Nephron (organoid): ENCODE measurements at regions not wholly inside any gene's neighbourhood (a gene's known extent, or its start where the extent isn't known, plus 50 kb on each side); places are given as distances from the start of the nearest gene placed in this dataset.
A peak's percentile ranks its signal among the peaks of the same experiment; 100 is the strongest.
"Not testable (repeated sequence)": the region's sequence is repeated elsewhere in the genome, so short reads cannot be mapped to it uniquely, and the experiment has no call there.

Experiments used
- H3K27ac Mint-ChIP-seq, 3 experiments: 2 replicates each; pipeline ENCODE4 v1.8.0; 2020; ENCODE audit warnings: mixed read lengths in 3 of 3, mild to moderate bottlenecking in 2 of 3, moderate library complexity in 1 of 3
- H3K27me3 Mint-ChIP-seq: 2 replicates; pipeline ENCODE4 v1.8.0; 2021; ENCODE audit warnings: low read depth, mild to moderate bottlenecking, moderate library complexity, mixed read lengths
- H3K36me3 Mint-ChIP-seq: 2 replicates; pipeline ENCODE4 v1.8.0; 2020; ENCODE audit warnings: low read depth, mixed read lengths
- H3K4me1 Mint-ChIP-seq: 2 replicates; pipeline ENCODE4 v1.8.0; 2020; ENCODE audit warnings: mixed read lengths
- H3K4me3 Mint-ChIP-seq, 3 experiments: 2 replicates each; pipeline ENCODE4 v1.8.0; 2020; ENCODE audit warnings: mild to moderate bottlenecking in 3 of 3, mixed read lengths in 3 of 3, moderate library complexity in 2 of 3
- H3K9me3 Mint-ChIP-seq: 2 replicates; pipeline ENCODE4 v1.8.0; 2020; ENCODE audit warnings: mixed read lengths
- CTCF ChIP-seq, 3 experiments: fragments of 200-600 bp; sonication (generic); IDR thresholded peaks; one replicate each; pipeline ENCODE4 v1.5.0; 2021; ENCODE audit warnings: antibody characterized with exemption in 3 of 3; ENCODE audit not compliant: unreplicated experiment in 3 of 3

- Mint-ChIP-seq H3K9me3 (no peaks in the 10 kb centered on the region), H3K4me3 (no peak overlapping the region), H3K27ac (no peak overlapping the region), H3K4me1 (no peaks in the 10 kb centered on the region), H3K27me3 (peaks cover 42% of the 10 kb centered on the region), H3K36me3 (no peaks in the 10 kb centered on the region)
- no peak for TF ChIP-seq CTCF (IDR thresholded peaks at IDR 0.05; ENCODE audit: unreplicated experiment in 3 of 3)
These were observed 370.2 kb upstream of the CCNH start for GRCh38 chr5:87782916-87783315.

GRCh38 chr5:87781976-87782375 lies 369.2 kb upstream of the CCNH start:
- Mint-ChIP-seq H3K27ac (no peak overlapping the region), H3K4me3 (no peak overlapping the region), H3K36me3 (no peaks in the 10 kb centered on the region), H3K4me1 (no peaks in the 10 kb centered on the region), H3K27me3 (peaks cover 43% of the 10 kb centered on the region), H3K9me3 (no peaks in the 10 kb centered on the region)
- no peak for TF ChIP-seq CTCF (IDR thresholded peaks at IDR 0.05; ENCODE audit: unreplicated experiment in 3 of 3)

GRCh38 chr5:87780831-87781760 lies 368.4 kb upstream of the CCNH start:
- H3K9me3 Mint-ChIP-seq, result no peaks in the 10 kb centered on the region
- H3K4me1 Mint-ChIP-seq, result no peaks in the 10 kb centered on the region
- H3K27me3 Mint-ChIP-seq, result peaks cover 46% of the 10 kb centered on the region
- H3K36me3 Mint-ChIP-seq, result no peaks in the 10 kb centered on the region
- H3K4me3 Mint-ChIP-seq, result no peak overlapping the region
- peak; percentile 87 to 96 (median 93) for TF ChIP-seq CTCF (IDR thresholded peaks at IDR 0.05; ENCODE audit: unreplicated experiment in 3 of 3)
- no peak overlapping the region for H3K27ac Mint-ChIP-seq

- no peak for TF ChIP-seq CTCF (IDR thresholded peaks at IDR 0.05; ENCODE audit: unreplicated experiment in 3 of 3)
- no peak overlapping the region for H3K4me3 Mint-ChIP-seq
- no peaks in the 10 kb centered on the region for H3K9me3 Mint-ChIP-seq
- H3K27ac Mint-ChIP-seq, result no peak overlapping the region
- no peaks in the 10 kb centered on the region for H3K36me3 Mint-ChIP-seq
- H3K4me1 Mint-ChIP-seq, result no peaks in the 10 kb centered on the region
- peaks cover 31% of the 10 kb centered on the region for H3K27me3 Mint-ChIP-seq
These were observed 366.1 kb upstream of the CCNH start for GRCh38 chr5:87778876-87779275.

- TF ChIP-seq CTCF (IDR thresholded peaks at IDR 0.05; ENCODE audit: unreplicated experiment in 3 of 3), result no peak
- Mint-ChIP-seq H3K4me3 (no peak overlapping the region), H3K9me3 (no peaks in the 10 kb centered on the region), H3K27ac (no peak overlapping the region), H3K4me1 (no peaks in the 10 kb centered on the region), H3K27me3 (peaks cover 32% of the 10 kb centered on the region), H3K36me3 (no peaks in the 10 kb centered on the region)
These were observed 365.1 kb upstream of the CCNH start for GRCh38 chr5:87777877-87778276.

- Mint-ChIP-seq H3K9me3 (no peaks in the 10 kb centered on the region), H3K4me3 (no peak overlapping the region), H3K27ac (no peak overlapping the region), H3K4me1 (no peaks in the 10 kb centered on the region), H3K36me3 (no peaks in the 10 kb centered on the region), H3K27me3 (peaks cover 22% of the 10 kb centered on the region)
- no peak for TF ChIP-seq CTCF (IDR thresholded peaks at IDR 0.05; ENCODE audit: unreplicated experiment in 3 of 3)
These were observed 364.1 kb upstream of the CCNH start for GRCh38 chr5:87776785-87777184.

GRCh38 chr5:87776302-87776701 lies 363.6 kb upstream of the CCNH start:
- not testable (repeated sequence) for H3K27ac Mint-ChIP-seq, H3K9me3 Mint-ChIP-seq, H3K4me1 Mint-ChIP-seq, H3K36me3 Mint-ChIP-seq, H3K4me3 Mint-ChIP-seq
- peaks cover 20% of the 10 kb centered on the region for H3K27me3 Mint-ChIP-seq
